Peyer's patch (tissue), 4 donors: ENCODE measurements at regions not wholly inside any gene's neighbourhood (a gene's known extent, or its start where the extent isn't known, plus 50 kb on each side); places are given as distances from the start of the nearest gene placed in this dataset.

Experiments
- CTCF ChIP-seq, 6 experiments: fragments of 450-650 bp in 4 of 6; fragments of 200-600 bp in 2 of 6; sonication (generic) in 1 of 6; IDR thresholded peaks; one replicate each; pipeline ENCODE4 v1.5.1; 2017 to 2019; ENCODE audit warnings: antibody characterized with exemption in 6 of 6, mild to moderate bottlenecking in 3 of 6, moderate library complexity in 1 of 6
- POLR2A ChIP-seq, 2 donors: fragments of 450-650 bp; IDR thresholded peaks; one replicate each; pipeline ENCODE4 v1.5.1; 2017; ENCODE audit warnings: antibody characterized with exemption in 2 of 2, mild to moderate bottlenecking in 2 of 2, moderate library complexity in 2 of 2

- TF ChIP-seq POLR2A (IDR thresholded peaks at IDR 0.05) (no peak), CTCF (IDR thresholded peaks at IDR 0.05) (no peak)
Measured at GRCh38 chr5:66241136-66241825, 97.2 kb downstream of the SREK1 start.
